Neural progenitor cell (in vitro differentiated cells): ENCODE measurements at regions not wholly inside any gene's neighbourhood (a gene's known extent, or its start where the extent isn't known, plus 50 kb on each side); places are given as distances from the start of the nearest gene placed in this dataset.

ENCODE experiments used
- DNase-seq: peaks from one replicate; pipeline ENCODE4 v3.0.0-alpha.2; 2016; ENCODE audit warnings: low spot score
- H2AFZ ChIP-seq: fragments of 200-600 bp; sonication (generic); replicated peaks from 2 replicates; pipeline ENCODE4 v1.6.1; 2016; ENCODE audit warnings: antibody characterized with exemption
- H3F3A ChIP-seq: fragments of 200-600 bp; sonication (generic); 2 replicates; pipeline ENCODE4 v1.6.1; 2016; ENCODE audit warnings: antibody characterized with exemption, low read depth
- H3K27ac ChIP-seq: fragments of 200-600 bp; sonication (generic); 2 replicates; pipeline ENCODE4 v1.5.1; 2016; ENCODE audit warnings: mild to moderate bottlenecking
- H3K27me3 ChIP-seq: fragments of 200-600 bp; sonication (generic); 2 replicates; pipeline ENCODE4 v1.6.1; 2016; ENCODE audit warnings: mild to moderate bottlenecking, moderate library complexity
- H3K36me3 ChIP-seq: fragments of 200-600 bp; sonication (generic); 2 replicates; pipeline ENCODE4 v1.5.1; 2016
- H3K4me1 ChIP-seq: fragments of 200-600 bp; sonication (generic); 2 replicates; pipeline ENCODE4 v1.6.1; 2016; ENCODE audit warnings: mixed run types
- H3K4me2 ChIP-seq: fragments of 200-600 bp; sonication (generic); 2 replicates; pipeline ENCODE4 v1.6.1; 2016
- H3K4me3 ChIP-seq: fragments of 200-600 bp; sonication (generic); 2 replicates; pipeline ENCODE4 v1.5.1; 2016
- H3K79me2 ChIP-seq: fragments of 200-600 bp; sonication (generic); 2 replicates; pipeline ENCODE4 v1.6.1; 2016; ENCODE audit warnings: low read depth
- H3K9ac ChIP-seq: fragments of 200-600 bp; sonication (generic); 2 replicates; pipeline ENCODE4 v1.6.1; 2016
- H3K9me3 ChIP-seq: fragments of 200-600 bp; sonication (generic); 2 replicates; pipeline ENCODE4 v1.5.1; 2016; ENCODE audit warnings: low read depth
- H4K20me1 ChIP-seq: fragments of 200-600 bp; sonication (generic); 2 replicates; pipeline ENCODE4 v1.6.1; 2016; ENCODE audit warnings: low read depth
- H3K27ac Mint-ChIP-seq: 3 replicates; pipeline ENCODE4 v1.8.0; 2021; ENCODE audit warnings: mixed read lengths
- H3K27me3 Mint-ChIP-seq: 2 replicates; pipeline ENCODE4 v1.8.0; 2022; ENCODE audit warnings: low read depth, mild to moderate bottlenecking, inconsistent platforms, moderate library complexity, mixed read lengths; ENCODE audit not compliant: insufficient read depth
- H3K36me3 Mint-ChIP-seq: 3 replicates; pipeline ENCODE4 v1.8.0; 2021; ENCODE audit warnings: mixed read lengths
- H3K4me1 Mint-ChIP-seq: 3 replicates; pipeline ENCODE4 v1.8.0; 2021; ENCODE audit warnings: mixed read lengths
- H3K4me3 Mint-ChIP-seq: 3 replicates; pipeline ENCODE4 v1.8.0; 2021; ENCODE audit warnings: mild to moderate bottlenecking, moderate library complexity, mixed read lengths
- H3K9me3 Mint-ChIP-seq: 3 replicates; pipeline ENCODE4 v1.8.0; 2020; ENCODE audit warnings: mixed read lengths
- EZH2 ChIP-seq: fragments of 200-600 bp; sonication (generic); IDR thresholded peaks from 2 replicates; pipeline ENCODE4 v1.6.1; 2017; ENCODE audit warnings: antibody characterized with exemption, mild to moderate bottlenecking, moderate library complexity
- EZH2phosphoT487 ChIP-seq: fragments of 200-600 bp; sonication (generic); IDR thresholded peaks from 2 replicates; pipeline ENCODE4 v1.6.1; 2017; ENCODE audit warnings: antibody characterized with exemption
- TF ChIP-seq, protein P1 (sequence below): fragments of 200-600 bp; sonication (generic); IDR thresholded peaks from 2 replicates; pipeline ENCODE4 v1.5.1; 2017; ENCODE audit warnings: antibody characterized with exemption, mild to moderate bottlenecking

DNA sequence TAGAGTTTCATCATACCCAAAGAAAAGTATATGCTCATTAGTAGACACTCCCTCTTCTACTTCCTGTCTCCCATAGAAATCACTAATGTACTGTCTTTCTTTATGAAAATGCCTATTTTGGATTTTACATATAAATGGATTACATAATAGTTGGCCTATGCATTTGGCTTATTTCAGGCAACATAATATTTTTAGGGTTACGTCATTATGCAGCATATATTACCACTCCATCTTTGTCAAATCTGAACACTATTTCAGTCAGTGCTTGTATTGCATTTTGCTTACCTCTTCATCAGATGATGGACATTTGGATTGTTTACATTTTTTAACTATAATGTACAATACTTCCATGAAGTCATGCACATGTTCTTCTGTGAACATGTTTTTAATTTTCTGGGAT is 1406.1 kb downstream of the LRFN5 start:
- H3K27me3 Mint-ChIP-seq: no peaks in the 10 kb centered on the region
- no peak overlapping the region for H3K27ac Mint-ChIP-seq
- no peaks in the 10 kb centered on the region for H3F3A ChIP-seq
- DNase-seq: no peak
- no peaks in the 10 kb centered on the region for H3K4me1 ChIP-seq
- no peak overlapping the region for H3K4me2 ChIP-seq
- H3K9me3 ChIP-seq: peaks cover 3% of the 10 kb centered on the region
- H3K9ac ChIP-seq: no peak overlapping the region
- H3K27me3 ChIP-seq: no peaks in the 10 kb centered on the region
- no peaks in the 10 kb centered on the region for H3K79me2 ChIP-seq
- TF ChIP-seq EZH2 (no peak), EZH2phosphoT487 (no peak)
- TF ChIP-seq, protein P1, sequence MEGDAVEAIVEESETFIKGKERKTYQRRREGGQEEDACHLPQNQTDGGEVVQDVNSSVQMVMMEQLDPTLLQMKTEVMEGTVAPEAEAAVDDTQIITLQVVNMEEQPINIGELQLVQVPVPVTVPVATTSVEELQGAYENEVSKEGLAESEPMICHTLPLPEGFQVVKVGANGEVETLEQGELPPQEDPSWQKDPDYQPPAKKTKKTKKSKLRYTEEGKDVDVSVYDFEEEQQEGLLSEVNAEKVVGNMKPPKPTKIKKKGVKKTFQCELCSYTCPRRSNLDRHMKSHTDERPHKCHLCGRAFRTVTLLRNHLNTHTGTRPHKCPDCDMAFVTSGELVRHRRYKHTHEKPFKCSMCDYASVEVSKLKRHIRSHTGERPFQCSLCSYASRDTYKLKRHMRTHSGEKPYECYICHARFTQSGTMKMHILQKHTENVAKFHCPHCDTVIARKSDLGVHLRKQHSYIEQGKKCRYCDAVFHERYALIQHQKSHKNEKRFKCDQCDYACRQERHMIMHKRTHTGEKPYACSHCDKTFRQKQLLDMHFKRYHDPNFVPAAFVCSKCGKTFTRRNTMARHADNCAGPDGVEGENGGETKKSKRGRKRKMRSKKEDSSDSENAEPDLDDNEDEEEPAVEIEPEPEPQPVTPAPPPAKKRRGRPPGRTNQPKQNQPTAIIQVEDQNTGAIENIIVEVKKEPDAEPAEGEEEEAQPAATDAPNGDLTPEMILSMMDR: no peak
- H3K36me3 Mint-ChIP-seq: no peaks in the 10 kb centered on the region
- H4K20me1 ChIP-seq: no peaks in the 10 kb centered on the region
- H3K36me3 ChIP-seq: no peaks in the 10 kb centered on the region
- H3K4me3 ChIP-seq: no peak overlapping the region
- no peak overlapping the region for H3K27ac ChIP-seq
- peaks cover 8% of the 10 kb centered on the region for H3K9me3 Mint-ChIP-seq
- no peak overlapping the region for H3K4me3 Mint-ChIP-seq
- no peak overlapping the region for H2AFZ ChIP-seq
- no peaks in the 10 kb centered on the region for H3K4me1 Mint-ChIP-seq

DNA sequence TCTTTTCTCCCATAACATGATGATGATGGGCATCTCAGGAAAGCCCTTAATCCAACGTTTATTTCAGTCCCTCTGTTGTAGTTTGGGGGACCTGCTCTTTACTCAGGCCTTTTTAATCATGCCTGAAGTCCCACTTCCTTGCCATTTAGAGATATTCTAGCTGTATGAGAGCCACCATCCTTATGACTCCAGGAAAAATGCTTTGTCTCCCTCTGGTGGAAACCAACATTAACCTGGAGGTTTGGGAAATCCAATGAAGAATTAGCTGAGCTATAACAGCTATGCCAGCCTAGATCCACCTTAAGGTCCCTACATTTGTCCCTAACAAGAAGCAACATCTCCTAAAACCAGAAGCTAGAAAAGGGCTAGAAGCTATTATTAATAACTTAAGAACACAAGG is 1399.1 kb downstream of the LRFN5 start:
- Histone ChIP-seq H4K20me1 (no peaks in the 10 kb centered on the region), H3K36me3 (no peaks in the 10 kb centered on the region), H3K4me1 (no peaks in the 10 kb centered on the region), H3K9me3 (peaks cover 13% of the 10 kb centered on the region), H3K4me3 (no peak overlapping the region), H3K9ac (no peak overlapping the region), H3F3A (no peaks in the 10 kb centered on the region), H3K27ac (no peak overlapping the region), H2AFZ (no peak overlapping the region), H3K79me2 (no peaks in the 10 kb centered on the region), H3K4me2 (no peak overlapping the region), H3K27me3 (no peaks in the 10 kb centered on the region)
- Mint-ChIP-seq H3K9me3 (peaks cover 19% of the 10 kb centered on the region), H3K4me3 (no peak overlapping the region), H3K4me1 (no peaks in the 10 kb centered on the region), H3K27ac (no peak overlapping the region), H3K27me3 (no peaks in the 10 kb centered on the region), H3K36me3 (no peaks in the 10 kb centered on the region)
- DNase-seq: no peak
- TF ChIP-seq EZH2phosphoT487: no peak
- TF ChIP-seq, protein P1: no peak
- TF ChIP-seq EZH2: no peak

DNA sequence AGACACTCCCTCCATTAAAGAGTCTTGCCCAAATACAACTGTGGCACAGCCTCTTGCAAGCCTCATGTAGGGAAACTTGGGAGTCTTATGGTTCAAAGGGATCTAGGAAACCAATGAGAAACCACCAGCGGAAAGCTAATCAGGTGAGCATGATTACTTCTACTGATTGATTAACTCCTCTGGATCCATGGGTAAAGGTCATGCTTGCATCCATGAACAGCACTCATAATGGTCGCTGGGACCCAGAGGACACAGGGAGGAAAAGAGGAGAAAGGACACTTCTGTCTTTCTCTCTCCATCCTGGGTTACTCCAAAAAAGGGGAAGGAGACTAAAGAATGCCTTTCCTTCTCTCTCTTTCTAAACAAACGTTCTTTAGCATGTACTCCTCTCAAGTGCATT is 1397.2 kb downstream of the LRFN5 start:
- Histone ChIP-seq H3K27ac (no peak overlapping the region), H3K4me1 (no peaks in the 10 kb centered on the region), H2AFZ (no peak overlapping the region), H3K9ac (no peak overlapping the region), H3K27me3 (no peaks in the 10 kb centered on the region), H3K4me2 (no peak overlapping the region), H4K20me1 (no peaks in the 10 kb centered on the region), H3K9me3 (peaks cover 18% of the 10 kb centered on the region), H3F3A (no peaks in the 10 kb centered on the region), H3K79me2 (no peaks in the 10 kb centered on the region), H3K4me3 (no peak overlapping the region), H3K36me3 (no peaks in the 10 kb centered on the region)
- no peak overlapping the region for H3K4me3 Mint-ChIP-seq
- no peaks in the 10 kb centered on the region for H3K27me3 Mint-ChIP-seq
- H3K27ac Mint-ChIP-seq: no peak overlapping the region
- no peaks in the 10 kb centered on the region for H3K36me3 Mint-ChIP-seq
- peak; percentile 40 for DNase-seq
- H3K9me3 Mint-ChIP-seq: peaks cover 19% of the 10 kb centered on the region
- TF ChIP-seq EZH2phosphoT487: no peak
- no peak for TF ChIP-seq EZH2
- TF ChIP-seq, protein P1: no peak
- H3K4me1 Mint-ChIP-seq: no peaks in the 10 kb centered on the region
